ENCODE measurements at regions not wholly inside any gene's neighbourhood (a gene's known extent, or its start where the extent isn't known, plus 50 kb on each side); places are given as distances from the start of the nearest gene placed in this dataset.

DNA sequence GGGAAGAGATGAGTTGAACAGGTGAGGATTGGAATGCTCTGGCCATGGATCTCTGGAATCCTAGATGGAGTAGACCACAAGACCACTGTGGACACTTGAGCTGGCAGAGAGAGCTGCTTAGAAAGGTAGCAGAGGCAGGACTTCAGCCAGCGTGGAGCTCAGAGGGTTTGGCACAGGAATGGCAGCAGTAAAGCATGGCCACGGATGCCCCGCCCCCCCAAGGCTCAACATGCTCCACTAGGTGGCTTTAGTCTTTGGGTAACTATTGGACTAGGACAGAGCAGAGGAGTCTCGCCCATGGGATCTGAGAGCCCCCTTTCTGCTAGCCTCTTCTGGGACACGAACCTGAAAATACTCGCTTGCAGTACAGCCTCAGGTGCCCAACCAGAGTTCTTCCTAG is 150.1 kb upstream of the NEIL3 start:
- TF ChIP-seq EZH2phosphoT487 (IDR thresholded peaks at IDR 0.05; ENCODE audit: borderline replicate concordance, low read depth, low read length) = no peak
- TF ChIP-seq, protein P1, sequence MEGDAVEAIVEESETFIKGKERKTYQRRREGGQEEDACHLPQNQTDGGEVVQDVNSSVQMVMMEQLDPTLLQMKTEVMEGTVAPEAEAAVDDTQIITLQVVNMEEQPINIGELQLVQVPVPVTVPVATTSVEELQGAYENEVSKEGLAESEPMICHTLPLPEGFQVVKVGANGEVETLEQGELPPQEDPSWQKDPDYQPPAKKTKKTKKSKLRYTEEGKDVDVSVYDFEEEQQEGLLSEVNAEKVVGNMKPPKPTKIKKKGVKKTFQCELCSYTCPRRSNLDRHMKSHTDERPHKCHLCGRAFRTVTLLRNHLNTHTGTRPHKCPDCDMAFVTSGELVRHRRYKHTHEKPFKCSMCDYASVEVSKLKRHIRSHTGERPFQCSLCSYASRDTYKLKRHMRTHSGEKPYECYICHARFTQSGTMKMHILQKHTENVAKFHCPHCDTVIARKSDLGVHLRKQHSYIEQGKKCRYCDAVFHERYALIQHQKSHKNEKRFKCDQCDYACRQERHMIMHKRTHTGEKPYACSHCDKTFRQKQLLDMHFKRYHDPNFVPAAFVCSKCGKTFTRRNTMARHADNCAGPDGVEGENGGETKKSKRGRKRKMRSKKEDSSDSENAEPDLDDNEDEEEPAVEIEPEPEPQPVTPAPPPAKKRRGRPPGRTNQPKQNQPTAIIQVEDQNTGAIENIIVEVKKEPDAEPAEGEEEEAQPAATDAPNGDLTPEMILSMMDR (conservative IDR thresholded peaks at IDR 0.05; ENCODE audit: low read length) = no peak
